Fibroblast of lung (primary cell): ENCODE measurements at regions not wholly inside any gene's neighbourhood (a gene's known extent, or its start where the extent isn't known, plus 50 kb on each side); places are given as distances from the start of the nearest gene placed in this dataset.
"Not testable (repeated sequence)": the region's sequence is repeated elsewhere in the genome, so short reads cannot be mapped to it uniquely, and the experiment has no call there.

ENCODE experiments used
- DNase-seq, 2 donors: peaks; one replicate each; pipeline versions ENCODE4 v3.0.0 to v3.0.0-alpha.2; 2010; ENCODE audit warnings: low read depth in 2 of 2
- H2AFZ ChIP-seq: 2 replicates; pipeline ENCODE4 v1.5.1; 2012; ENCODE audit warnings: low read length, control low read depth, inconsistent platforms
- H3K27ac ChIP-seq: 2 replicates; pipeline ENCODE4 v1.5.1; 2011; ENCODE audit warnings: low read length, control low read depth; ENCODE audit not compliant: insufficient read depth
- H3K27me3 ChIP-seq: 2 replicates; pipeline ENCODE4 v1.5.1; 2011; ENCODE audit warnings: mild to moderate bottlenecking, low read length; ENCODE audit not compliant: control insufficient read depth, insufficient read depth
- H3K36me3 ChIP-seq: 2 replicates; pipeline ENCODE4 v1.5.1; 2011; ENCODE audit warnings: low read length; ENCODE audit not compliant: control insufficient read depth, insufficient read depth
- H3K4me1 ChIP-seq: 2 replicates; pipeline ENCODE4 v1.5.1; 2011; ENCODE audit warnings: low read length; ENCODE audit not compliant: control insufficient read depth, insufficient read depth; ENCODE audit errors: extremely low read depth
- H3K4me2 ChIP-seq: 2 replicates; pipeline ENCODE4 v1.5.1; 2011; ENCODE audit warnings: low read length, control low read depth; ENCODE audit not compliant: insufficient read depth; ENCODE audit errors: extremely low read depth
- H3K4me3 ChIP-seq, 4 experiments: fragments of 200-600 bp in 1 of 4; sonication (generic) in 1 of 4; replicated peaks in 1 of 4; 2 replicates each; pipeline ENCODE4 v1.5.1; 2011 to 2016; ENCODE audit warnings: low read length in 4 of 4, low read depth in 3 of 4, mild to moderate bottlenecking in 3 of 4, control low read depth in 2 of 4, inconsistent platforms in 1 of 4, mixed read lengths in 1 of 4; ENCODE audit not compliant: insufficient read depth in 1 of 4; ENCODE audit errors: control extremely low read depth in 1 of 4
- H3K79me2 ChIP-seq: 2 replicates; pipeline ENCODE4 v1.5.1; 2012; ENCODE audit warnings: mild to moderate bottlenecking, low read length, inconsistent platforms; ENCODE audit not compliant: control insufficient read depth, insufficient read depth
- H3K9ac ChIP-seq: 2 replicates; pipeline ENCODE4 v1.5.1; 2011; ENCODE audit warnings: mild to moderate bottlenecking, low read length, control low read depth; ENCODE audit not compliant: insufficient read depth
- H3K9me3 ChIP-seq: 2 replicates; pipeline ENCODE4 v1.5.1; 2012; ENCODE audit warnings: low read depth, low read length; ENCODE audit not compliant: control insufficient read depth, insufficient read depth
- H4K20me1 ChIP-seq: 2 replicates; pipeline ENCODE4 v1.5.1; 2011; ENCODE audit warnings: low read length; ENCODE audit not compliant: control insufficient read depth, insufficient read depth; ENCODE audit errors: extremely low read depth
- EZH2 ChIP-seq: IDR thresholded peaks from 2 replicates; pipeline ENCODE4 v1.5.1; 2012; ENCODE audit warnings: low read length, control low read depth, mild to moderate bottlenecking; ENCODE audit errors: missing control alignments
- TF ChIP-seq, protein P1 (sequence below), 2 donors: IDR thresholded peaks in 1 of 2; conservative IDR thresholded peaks in 1 of 2; 1 replicate in 1 of 2; 2 replicates in 1 of 2; pipeline ENCODE4 v1.5.1; 2011 to 2012; ENCODE audit warnings: low read length in 2 of 2, control low read depth in 1 of 2, inconsistent platforms in 1 of 2, low read depth in 1 of 2, mild to moderate bottlenecking in 1 of 2

DNA sequence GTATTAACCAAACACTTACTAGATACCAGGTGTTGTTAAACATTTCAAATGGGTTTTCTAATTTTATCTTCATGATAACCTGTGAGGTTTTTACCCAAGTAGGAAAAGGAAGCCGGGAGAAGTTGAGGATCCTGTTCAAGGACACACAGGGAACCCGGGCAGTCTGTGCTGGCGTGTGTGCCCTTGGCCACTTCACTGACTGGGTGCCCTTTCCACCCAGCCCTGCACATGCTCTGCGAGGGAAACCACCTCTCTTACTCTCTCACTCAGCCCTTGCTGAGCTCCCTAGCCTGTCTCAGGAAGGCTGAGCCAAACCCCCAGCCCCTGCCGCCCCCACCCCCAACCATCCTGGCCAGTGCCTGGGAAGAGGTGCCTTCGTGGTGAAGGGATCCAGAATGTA lies 51.8 kb downstream of the TEX44 start:
- H2AFZ ChIP-seq, result no peak overlapping the region
- H4K20me1 ChIP-seq, result no peaks in the 10 kb centered on the region
- H3K27ac ChIP-seq, result no peak overlapping the region
- H3K4me1 ChIP-seq, result peaks cover 17% of the 10 kb centered on the region
- H3K9ac ChIP-seq, result no peak overlapping the region
- H3K4me2 ChIP-seq, result no peak overlapping the region
- H3K27me3 ChIP-seq, result no peaks in the 10 kb centered on the region
- no peaks in the 10 kb centered on the region for H3K9me3 ChIP-seq
- no peaks in the 10 kb centered on the region for H3K36me3 ChIP-seq
- H3K79me2 ChIP-seq, result no peaks in the 10 kb centered on the region
- no peak for TF ChIP-seq EZH2
- no peak for DNase-seq
- no peak overlapping the region for H3K4me3 ChIP-seq

DNA sequence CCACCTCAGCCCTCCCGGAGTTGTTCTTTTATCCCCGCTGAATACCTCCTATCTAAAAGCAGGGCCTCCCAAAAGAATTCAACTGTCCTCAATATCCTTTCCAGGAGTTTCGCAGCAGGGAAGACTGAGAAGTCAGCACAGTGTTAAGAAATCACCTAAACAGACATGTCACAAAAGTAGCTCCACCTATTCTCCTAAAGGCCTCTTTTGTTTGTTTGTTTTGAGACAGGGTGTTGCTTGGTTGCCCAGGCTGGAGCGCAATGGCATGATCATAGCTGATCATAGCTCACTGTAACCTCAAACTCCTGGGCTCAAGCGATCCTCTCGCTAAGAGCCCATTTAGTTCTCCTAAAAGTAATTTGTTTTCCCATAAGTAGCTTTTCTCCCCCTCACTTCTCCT lies 53.8 kb downstream of the TEX44 start:
- H3K9me3 ChIP-seq, result no peaks in the 10 kb centered on the region
- H3K4me1 ChIP-seq, result peaks cover 12% of the 10 kb centered on the region
- no peaks in the 10 kb centered on the region for H3K27me3 ChIP-seq
- no peak overlapping the region for H2AFZ ChIP-seq
- H3K9ac ChIP-seq, result no peak overlapping the region
- DNase-seq, result no peak
- H3K4me2 ChIP-seq, result no peak overlapping the region
- no peak for TF ChIP-seq EZH2
- TF ChIP-seq, protein P1, sequence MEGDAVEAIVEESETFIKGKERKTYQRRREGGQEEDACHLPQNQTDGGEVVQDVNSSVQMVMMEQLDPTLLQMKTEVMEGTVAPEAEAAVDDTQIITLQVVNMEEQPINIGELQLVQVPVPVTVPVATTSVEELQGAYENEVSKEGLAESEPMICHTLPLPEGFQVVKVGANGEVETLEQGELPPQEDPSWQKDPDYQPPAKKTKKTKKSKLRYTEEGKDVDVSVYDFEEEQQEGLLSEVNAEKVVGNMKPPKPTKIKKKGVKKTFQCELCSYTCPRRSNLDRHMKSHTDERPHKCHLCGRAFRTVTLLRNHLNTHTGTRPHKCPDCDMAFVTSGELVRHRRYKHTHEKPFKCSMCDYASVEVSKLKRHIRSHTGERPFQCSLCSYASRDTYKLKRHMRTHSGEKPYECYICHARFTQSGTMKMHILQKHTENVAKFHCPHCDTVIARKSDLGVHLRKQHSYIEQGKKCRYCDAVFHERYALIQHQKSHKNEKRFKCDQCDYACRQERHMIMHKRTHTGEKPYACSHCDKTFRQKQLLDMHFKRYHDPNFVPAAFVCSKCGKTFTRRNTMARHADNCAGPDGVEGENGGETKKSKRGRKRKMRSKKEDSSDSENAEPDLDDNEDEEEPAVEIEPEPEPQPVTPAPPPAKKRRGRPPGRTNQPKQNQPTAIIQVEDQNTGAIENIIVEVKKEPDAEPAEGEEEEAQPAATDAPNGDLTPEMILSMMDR (conservative IDR thresholded peaks at IDR 0.05 in 1 of 2, IDR thresholded peaks at IDR 0.05 in 1 of 2; ENCODE audit: low read depth in 1 of 2, low read length in 2 of 2), result no peak
- H3K4me3 ChIP-seq, result no peak overlapping the region
- no peaks in the 10 kb centered on the region for H4K20me1 ChIP-seq
- no peaks in the 10 kb centered on the region for H3K36me3 ChIP-seq
- H3K27ac ChIP-seq, result no peak overlapping the region
- no peaks in the 10 kb centered on the region for H3K79me2 ChIP-seq

DNA sequence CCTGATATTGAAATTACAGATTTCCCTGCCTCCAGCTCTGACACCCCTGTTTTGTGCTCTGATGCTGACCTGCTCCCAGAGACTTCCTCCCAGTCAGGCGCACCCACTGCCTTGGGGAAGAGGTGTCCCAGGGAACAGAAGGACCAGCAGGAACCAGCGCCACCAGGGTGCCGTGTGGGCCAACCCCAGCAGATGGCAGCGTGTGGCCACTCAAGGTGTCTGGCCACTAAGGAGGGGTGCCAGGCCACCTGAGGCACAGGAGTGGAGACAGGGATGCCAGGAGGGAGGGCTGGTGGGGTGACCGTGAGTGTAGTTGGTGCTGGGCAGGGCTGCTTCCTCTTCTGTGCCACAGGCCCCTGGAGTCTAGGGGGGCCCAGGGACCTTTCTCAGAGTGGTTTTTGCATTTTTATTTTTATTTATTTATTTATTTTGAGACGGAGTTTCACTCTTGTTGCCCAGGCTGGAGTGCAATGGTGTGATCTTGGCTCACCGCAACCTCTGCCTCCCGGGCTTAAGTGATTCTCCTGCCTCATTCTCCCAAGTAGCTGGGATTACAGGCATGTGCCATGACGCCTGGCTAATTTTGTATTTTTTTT lies 56.0 kb downstream of the TEX44 start:
- Histone ChIP-seq H3K9ac (no peak overlapping the region), H3K36me3 (no peaks in the 10 kb centered on the region), H3K79me2 (no peaks in the 10 kb centered on the region), H2AFZ (no peak overlapping the region), H3K27ac (no peak overlapping the region), H3K4me1 (peaks cover 2% of the 10 kb centered on the region), H3K9me3 (no peaks in the 10 kb centered on the region), H4K20me1 (no peaks in the 10 kb centered on the region), H3K4me2 (no peak overlapping the region), H3K4me3 (no peak overlapping the region), H3K27me3 (no peaks in the 10 kb centered on the region)
- DNase-seq, result peak; percentile 36 to 52
- TF ChIP-seq, protein P1 (conservative IDR thresholded peaks at IDR 0.05 in 1 of 2, IDR thresholded peaks at IDR 0.05 in 1 of 2; ENCODE audit: low read depth in 1 of 2, low read length in 2 of 2), result peak; percentile 53 to 73
- no peak for TF ChIP-seq EZH2

DNA sequence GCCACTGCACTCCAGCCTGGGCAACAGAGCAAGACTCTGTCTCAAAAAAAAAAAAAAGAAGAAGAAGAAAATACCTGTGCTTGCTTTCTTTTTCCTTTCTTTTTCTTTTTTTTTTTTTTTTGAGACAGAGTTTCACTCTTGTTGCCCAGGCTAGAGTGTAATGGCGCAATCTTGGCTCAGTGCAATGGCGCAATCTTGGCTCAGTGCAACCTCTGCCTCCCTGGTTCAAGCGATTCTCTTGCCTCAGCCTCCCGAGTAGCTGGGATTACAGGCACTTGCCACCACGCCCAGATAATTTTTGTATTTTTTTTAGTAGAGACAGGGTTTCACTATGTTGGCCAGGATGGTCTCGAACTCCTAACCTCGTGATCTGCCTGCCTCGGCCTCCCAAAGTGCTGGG lies 56.8 kb upstream of the PTMA start:
- H3K27ac ChIP-seq, H3K4me1 ChIP-seq, DNase-seq, H3K4me3 ChIP-seq, H4K20me1 ChIP-seq, H3K9ac ChIP-seq, H3K79me2 ChIP-seq, H2AFZ ChIP-seq, H3K4me2 ChIP-seq, H3K9me3 ChIP-seq, H3K27me3 ChIP-seq, H3K36me3 ChIP-seq: not testable (repeated sequence)
